GM18517 (cell line): ENCODE measurements at regions not wholly inside any gene's neighbourhood (a gene's known extent, or its start where the extent isn't known, plus 50 kb on each side); places are given as distances from the start of the nearest gene placed in this dataset.

ENCODE experiments used
- ATAC-seq: cut with Tn5 transposase; IDR thresholded peaks from one replicate; pipeline ENCODE4 v1.9.1; 2021; ENCODE audit warnings: mild to moderate bottlenecking, moderate library complexity; ENCODE audit not compliant: unreplicated experiment

GRCh38 chr16:87056551-87056950, 260.6 kb downstream of the C16orf95 start:
- no peak for ATAC-seq

- no peak for ATAC-seq
Observed at GRCh38 chr16:87057211-87057881, 259.8 kb downstream of the C16orf95 start.

- ATAC-seq: no peak
Observed at GRCh38 chr16:87057951-87058560, 259.1 kb downstream of the C16orf95 start.

- no peak for ATAC-seq
Observed at GRCh38 chr16:87058728-87059250, 258.4 kb downstream of the C16orf95 start.

- no peak for ATAC-seq
Observed at GRCh38 chr16:87060034-87060986, 256.9 kb downstream of the C16orf95 start.

- ATAC-seq: no peak
Observed at GRCh38 chr16:87061243-87061920, 255.8 kb downstream of the C16orf95 start.

GRCh38 chr16:87062569-87063442, 254.4 kb downstream of the C16orf95 start:
- ATAC-seq: no peak

- no peak for ATAC-seq
Observed at GRCh38 chr16:87063543-87063942, 253.6 kb downstream of the C16orf95 start.

- ATAC-seq: no peak
Observed at GRCh38 chr16:87064731-87065445, 252.3 kb downstream of the C16orf95 start.

- ATAC-seq: no peak
Observed at GRCh38 chr16:87065446-87066132, 251.6 kb downstream of the C16orf95 start.

- no peak for ATAC-seq
Observed at GRCh38 chr16:87066133-87067002, 250.8 kb downstream of the C16orf95 start.

- ATAC-seq: no peak
Observed at GRCh38 chr16:87067003-87067556, 250.1 kb downstream of the C16orf95 start.

GRCh38 chr16:87067836-87068761, 249.1 kb downstream of the C16orf95 start:
- no peak for ATAC-seq

GRCh38 chr16:87068762-87069150, 248.4 kb downstream of the C16orf95 start:
- ATAC-seq: no peak

GRCh38 chr16:87070657-87071056, 246.5 kb downstream of the C16orf95 start:
- no peak for ATAC-seq

GRCh38 chr16:87072101-87072500, 245.1 kb downstream of the C16orf95 start:
- no peak for ATAC-seq
